GM12878 (cell line): ENCODE measurements at regions not wholly inside any gene's neighbourhood (a gene's known extent, or its start where the extent isn't known, plus 50 kb on each side); places are given as distances from the start of the nearest gene placed in this dataset.

Experiments
- BCL3 ChIP-seq: IDR thresholded peaks from 2 replicates; pipeline ENCODE4 v1.6.1; 2011; ENCODE audit warnings: borderline replicate concordance, low read depth, mild to moderate bottlenecking, moderate library complexity, low read length; ENCODE audit not compliant: insufficient read depth, poor library complexity, severe bottlenecking
- ELK1 ChIP-seq: IDR thresholded peaks from 2 replicates; pipeline ENCODE4 v1.6.1; 2012; ENCODE audit warnings: low read depth, low read length, improper control_type of control experiment
- GATAD2B ChIP-seq: fragments of 450-650 bp; conservative IDR thresholded peaks from 2 replicates; pipeline ENCODE4 v1.6.1; 2017; ENCODE audit warnings: low read depth, mild to moderate bottlenecking, moderate library complexity
- KAT2A ChIP-seq: conservative IDR thresholded peaks from 2 replicates; pipeline ENCODE4 v1.6.1; 2011; ENCODE audit warnings: low read depth, low read length; ENCODE audit not compliant: control insufficient read depth
- NR2C1 ChIP-seq: fragments of 450-650 bp; IDR thresholded peaks from 2 replicates; pipeline ENCODE4 v1.6.1; 2017; ENCODE audit warnings: antibody characterized with exemption, mild to moderate bottlenecking, moderate library complexity
- NR2C2 ChIP-seq: IDR thresholded peaks from 2 replicates; pipeline ENCODE4 v1.6.1; 2011; ENCODE audit warnings: borderline replicate concordance, low read depth; ENCODE audit not compliant: control insufficient read depth, insufficient read length
- PRDM15 ChIP-seq: fragments of 450-650 bp; formaldehyde crosslinking; IDR thresholded peaks from 2 replicates; pipeline ENCODE4 v1.4.0; 2020; ENCODE audit warnings: mild to moderate bottlenecking, moderate library complexity
- RELB ChIP-seq: fragments of 450-650 bp; IDR thresholded peaks from 2 replicates; pipeline ENCODE4 v1.6.1; 2017; ENCODE audit warnings: low read depth, mild to moderate bottlenecking, moderate library complexity
- RUNX3 ChIP-seq: IDR thresholded peaks from 2 replicates; pipeline ENCODE4 v1.6.1; 2012; ENCODE audit warnings: low read length, inconsistent platforms
- ZBTB40 ChIP-seq: fragments of 450-650 bp; IDR thresholded peaks from 2 replicates; pipeline ENCODE4 v1.6.1; 2016; ENCODE audit warnings: mild to moderate bottlenecking, moderate library complexity, borderline replicate concordance

GRCh38 chr13:95471960-95472359, 80.6 kb upstream of the CLDN10 start (continued):
- TF ChIP-seq ZBTB40: no peak
- no peak for TF ChIP-seq NR2C2
- TF ChIP-seq NR2C1: no peak
- no peak for TF ChIP-seq PRDM15
- TF ChIP-seq RUNX3: peak; percentile 63
- no peak for TF ChIP-seq GATAD2B
- TF ChIP-seq ELK1: no peak
- no peak for TF ChIP-seq BCL3
- no peak for TF ChIP-seq RELB
- TF ChIP-seq KAT2A: no peak
